Activated CD4-positive, alpha-beta T cell treated with anti-CD3 and anti-CD28 coated beads, Interleukin-2, amount 50 U/mL, for 48 hours (primary cell): ENCODE measurements at regions not wholly inside any gene's neighbourhood (a gene's known extent, or its start where the extent isn't known, plus 50 kb on each side); places are given as distances from the start of the nearest gene placed in this dataset.
"Not testable (repeated sequence)": the region's sequence is repeated elsewhere in the genome, so short reads cannot be mapped to it uniquely, and the experiment has no call there.

ENCODE experiments used
- DNase-seq, 2 experiments: peaks; one replicate each; pipeline ENCODE4 v3.0.0-alpha.2; 2020

- DNase-seq = no peak
These were observed 339.6 kb downstream of the UTRN start for GRCh38 chr6:144624716-144625115.

GRCh38 chr6:144630857-144631256, 345.7 kb downstream of the UTRN start:
- DNase-seq = no peak

GRCh38 chr6:144632266-144632665, 347.1 kb downstream of the UTRN start:
- DNase-seq = no peak

- DNase-seq = no peak
These were observed 348.8 kb downstream of the UTRN start for GRCh38 chr6:144633886-144634285.

GRCh38 chr6:144634371-144634770, 349.2 kb downstream of the UTRN start:
- DNase-seq = no peak

GRCh38 chr6:144635051-144635450, 349.9 kb downstream of the UTRN start:
- no peak for DNase-seq

- not testable (repeated sequence) for DNase-seq
These were observed 350.9 kb downstream of the UTRN start for GRCh38 chr6:144636025-144636424.

GRCh38 chr6:144637541-144637940, 352.4 kb downstream of the UTRN start:
- DNase-seq = no peak

- DNase-seq = no peak
These were observed 354.5 kb downstream of the UTRN start for GRCh38 chr6:144639654-144640053.

- no peak for DNase-seq
These were observed 356.2 kb downstream of the UTRN start for GRCh38 chr6:144641286-144641685.

- DNase-seq = no peak
These were observed 359.6 kb downstream of the UTRN start for GRCh38 chr6:144644776-144645175.

GRCh38 chr6:144646093-144647056, 361.2 kb downstream of the UTRN start:
- DNase-seq = no peak

GRCh38 chr6:144647406-144647964, 362.4 kb downstream of the UTRN start:
- DNase-seq = no peak

GRCh38 chr6:144647971-144648651, 363.0 kb downstream of the UTRN start:
- DNase-seq = no peak

- DNase-seq = no peak
These were observed 363.9 kb downstream of the UTRN start for GRCh38 chr6:144649085-144649484.

GRCh38 chr6:144651234-144651633, 366.1 kb downstream of the UTRN start:
- no peak for DNase-seq

- DNase-seq = no peak
These were observed 367.3 kb downstream of the UTRN start for GRCh38 chr6:144652292-144652891.

- DNase-seq = no peak
These were observed 368.9 kb downstream of the UTRN start for GRCh38 chr6:144653885-144654505.

- no peak for DNase-seq
These were observed 369.4 kb downstream of the UTRN start for GRCh38 chr6:144654506-144654905.

- no peak for DNase-seq
These were observed 370.2 kb downstream of the UTRN start for GRCh38 chr6:144655376-144655775.

- no peak for DNase-seq
These were observed 372.6 kb downstream of the UTRN start for GRCh38 chr6:144657691-144658090.
